SK-N-SH (cell line): ENCODE measurements at regions not wholly inside any gene's neighbourhood (a gene's known extent, or its start where the extent isn't known, plus 50 kb on each side); places are given as distances from the start of the nearest gene placed in this dataset.

ENCODE experiments used
- CTCF ChIA-PET: fragments of 300-600, 350-600 bp; formaldehyde crosslinking; extraction: SDS; loops from one replicate; lab custom pipeline; 2021; lab: Yijun Ruan, JAX
- POLR2A ChIA-PET: fragments of 350-600 bp; sonication (Branson Sonifier 250); formaldehyde crosslinking; extraction: SDS; loops from one replicate; lab custom pipeline; 2020; ENCODE audit warnings: antibody characterized with exemption, inconsistent platforms; lab: Yijun Ruan, JAX
- DNase-seq: peaks from one replicate; pipeline ENCODE4 v3.0.0; 2012
- H2AFZ ChIP-seq: fragments of 200-600 bp; sonication (generic); 2 replicates; pipeline ENCODE4 v1.8.1; 2016; ENCODE audit warnings: antibody characterized with exemption, mild to moderate bottlenecking, low read depth
- H3F3A ChIP-seq: fragments of 200-600 bp; sonication (generic); replicated peaks from 2 replicates; pipeline ENCODE3; 2016; ENCODE audit warnings: antibody characterized with exemption, mild to moderate bottlenecking; ENCODE audit not compliant: insufficient read depth
- H3K27ac ChIP-seq, 2 experiments: fragments of 200-500 bp in 1 of 2; fragments of 200-600 bp in 1 of 2; sonication (Bioruptor generic) in 1 of 2; sonication (generic), shearing (Covaris generic) in 1 of 2; 2 replicates each; pipeline versions ENCODE4 v1.5.1 to v1.6.1; 2014 to 2016; ENCODE audit warnings: low read depth in 2 of 2, inconsistent platforms in 1 of 2, low read length in 1 of 2, mild to moderate bottlenecking in 1 of 2, mixed read lengths in 1 of 2
- H3K27me3 ChIP-seq: fragments of 200-600 bp; sonication (generic), shearing (Covaris generic); 2 replicates; pipeline ENCODE4 v1.6.1; 2016; ENCODE audit warnings: mixed run types; ENCODE audit not compliant: insufficient read depth
- H3K36me3 ChIP-seq, 2 experiments: fragments of 200-500 bp in 1 of 2; fragments of 200-600 bp in 1 of 2; sonication (Bioruptor generic) in 1 of 2; sonication (generic) in 1 of 2; replicated peaks in 1 of 2; 2 replicates each; pipeline versions ENCODE3 to v1.5.1; 2014 to 2016; ENCODE audit warnings: low read length in 1 of 2, mild to moderate bottlenecking in 1 of 2; ENCODE audit not compliant: insufficient read depth in 2 of 2, control insufficient read depth in 1 of 2
- H3K4me1 ChIP-seq, 2 experiments: fragments of 200-500 bp in 1 of 2; fragments of 200-600 bp in 1 of 2; sonication (Bioruptor generic) in 1 of 2; sonication (generic), shearing (Covaris generic) in 1 of 2; 2 replicates each; pipeline versions ENCODE4 v1.5.1 to v1.6.1; 2014 to 2016; ENCODE audit warnings: low read depth in 1 of 2, low read length in 1 of 2, mixed run types in 1 of 2; ENCODE audit not compliant: insufficient read depth in 2 of 2, control insufficient read depth in 1 of 2
- H3K4me2 ChIP-seq: fragments of 200-600 bp; sonication (generic), shearing (Covaris generic); 2 replicates; pipeline ENCODE4 v1.6.1; 2017; ENCODE audit warnings: mixed run types
- H3K4me3 ChIP-seq, 2 experiments: fragments of 200-500 bp in 1 of 2; fragments of 200-600 bp in 1 of 2; sonication (Bioruptor generic) in 1 of 2; sonication (generic), shearing (Covaris generic) in 1 of 2; 2 replicates each; pipeline versions ENCODE4 v1.5.1 to v1.8.1; 2014 to 2016; ENCODE audit warnings: low read depth in 2 of 2, inconsistent platforms in 1 of 2, low read length in 1 of 2, mild to moderate bottlenecking in 1 of 2, mixed read lengths in 1 of 2, moderate library complexity in 1 of 2
- H3K79me2 ChIP-seq: fragments of 200-600 bp; sonication (generic); 2 replicates; pipeline ENCODE4 v1.8.1; 2017; ENCODE audit warnings: mild to moderate bottlenecking; ENCODE audit not compliant: insufficient read depth
- H3K9ac ChIP-seq: fragments of 200-600 bp; sonication (generic); 2 replicates; pipeline ENCODE4 v1.6.1; 2017; ENCODE audit warnings: mixed run types
- H3K9me2 ChIP-seq: fragments of 200-600 bp; sonication (generic); 2 replicates; pipeline ENCODE4 v1.6.1; 2017; ENCODE audit warnings: mixed run types
- H3K9me3 ChIP-seq: fragments of 200-600 bp; sonication (generic); 2 replicates; pipeline ENCODE4 v1.6.1; 2017; ENCODE audit warnings: mixed run types, mild to moderate bottlenecking, moderate library complexity
- H4K20me1 ChIP-seq: fragments of 200-600 bp; sonication (generic); 2 replicates; pipeline ENCODE4 v1.6.1; 2017; ENCODE audit warnings: mild to moderate bottlenecking, mixed run types; ENCODE audit not compliant: insufficient read depth
- ELF1 ChIP-seq: IDR thresholded peaks from 2 replicates; pipeline ENCODE4 v1.4.0; 2012
- GABPA ChIP-seq: IDR thresholded peaks from 2 replicates; pipeline ENCODE4 v1.4.0; 2012; ENCODE audit warnings: low read depth, mild to moderate bottlenecking
- JUND ChIP-seq: IDR thresholded peaks from 2 replicates; pipeline ENCODE4 v1.4.0; 2012
- NFIC ChIP-seq: IDR thresholded peaks from 2 replicates; pipeline ENCODE4 v1.4.0; 2012; ENCODE audit warnings: borderline replicate concordance
- NRF1 ChIP-seq: IDR thresholded peaks from 2 replicates; pipeline ENCODE4 v1.6.1; 2012; ENCODE audit warnings: low read depth, mild to moderate bottlenecking, low read length
- RCOR1 ChIP-seq: fragments of 150-350 bp; IDR thresholded peaks from 2 replicates; pipeline ENCODE4 v1.6.1; 2017; ENCODE audit warnings: antibody characterized with exemption, low read length
- RFX5 ChIP-seq: IDR thresholded peaks from 2 replicates; pipeline ENCODE4 v1.6.1; 2012; ENCODE audit warnings: mild to moderate bottlenecking, improper control_type of control experiment, low read length
- SMC3 ChIP-seq: IDR thresholded peaks from 2 replicates; pipeline ENCODE4 v1.6.1; 2012; ENCODE audit warnings: low read depth, low read length, improper control_type of control experiment
- TCF12 ChIP-seq: IDR thresholded peaks from 2 replicates; pipeline ENCODE4 v1.4.0; 2012
- TEAD4 ChIP-seq: IDR thresholded peaks from 2 replicates; pipeline ENCODE4 v1.4.0; 2012; ENCODE audit warnings: mild to moderate bottlenecking, borderline replicate concordance; ENCODE audit not compliant: insufficient read depth
- USF1 ChIP-seq: IDR thresholded peaks from 2 replicates; pipeline ENCODE4 v1.4.0; 2012; ENCODE audit warnings: low read depth, borderline replicate concordance
- WGBS: methylation state at CpG from one replicate; pipeline ENCODE4 v1.1.6; 2017; ENCODE audit warnings: low lambda C conversion rate; 5-methylcytosine and 5-hydroxymethylcytosine counted together
- TF ChIP-seq, protein P1 (sequence below): fragments of 200-600 bp; sonication (generic); IDR thresholded peaks from 2 replicates; pipeline ENCODE4 v1.6.1; 2017; ENCODE audit warnings: antibody characterized with exemption, mild to moderate bottlenecking, moderate library complexity

DNA sequence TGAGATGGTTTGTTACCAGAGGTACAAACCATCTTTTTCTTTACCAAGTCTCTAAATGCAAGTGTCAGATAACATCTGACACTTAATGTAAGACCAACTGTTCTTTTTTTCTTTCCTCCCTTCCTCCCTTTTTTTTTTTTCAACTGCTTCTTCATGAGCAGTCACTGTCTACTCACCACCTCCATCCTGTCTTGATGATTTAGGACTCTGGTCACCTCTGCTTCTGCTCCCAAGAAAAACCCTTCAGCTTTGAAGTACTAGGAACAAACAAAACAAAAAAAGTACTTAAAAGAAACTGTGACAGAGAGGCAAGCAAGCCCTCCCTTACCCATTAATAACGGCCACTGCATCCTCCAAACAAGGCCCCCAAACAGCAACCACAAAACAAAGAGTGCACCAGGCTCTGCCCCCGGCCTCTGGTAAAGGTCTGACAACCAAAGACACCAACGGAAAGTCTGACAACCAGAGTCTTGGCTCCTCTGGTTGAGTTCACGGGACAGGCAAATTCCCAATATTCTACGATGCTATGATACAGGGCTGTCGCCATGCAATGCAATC is 141.0 kb downstream of the ARL4C start:
- WGBS: 82% methylated on average over 5 of the region's 6 CpGs

GRCh38 chr2:234355021-234355720 is 141.7 kb downstream of the ARL4C start:
- Histone ChIP-seq H3K4me2 (no peak overlapping the region), H3K27ac (no peak overlapping the region; a peak in 1 of 4 replicates), H3K27me3 (no peaks in the 10 kb centered on the region), H4K20me1 (no peaks in the 10 kb centered on the region), H2AFZ (no peak overlapping the region), H3F3A (no peaks in the 10 kb centered on the region), H3K9me2 (no peaks in the 10 kb centered on the region), H3K4me1 (peaks cover 0 to 9% of the 10 kb centered on the region in 2 experiments; a peak in 1 of 4 replicates), H3K9me3 (no peaks in the 10 kb centered on the region), H3K79me2 (no peaks in the 10 kb centered on the region), H3K4me3 (no peak overlapping the region), H3K9ac (no peak overlapping the region), H3K36me3 (no peaks in the 10 kb centered on the region)
- CTCF ChIA-PET: interaction anchor here (1.3 kb wide), 1 partner anchor 8 kb away, joined by 3 read pairs; no protein-coding TSS in a partner anchor
- POLR2A ChIA-PET: no interaction called here
- DNase-seq: no peak
- no peak for TF ChIP-seq TEAD4
- TF ChIP-seq RFX5: no peak
- TF ChIP-seq ELF1: no peak
- TF ChIP-seq NRF1: no peak
- TF ChIP-seq RCOR1: no peak
- TF ChIP-seq, protein P1, sequence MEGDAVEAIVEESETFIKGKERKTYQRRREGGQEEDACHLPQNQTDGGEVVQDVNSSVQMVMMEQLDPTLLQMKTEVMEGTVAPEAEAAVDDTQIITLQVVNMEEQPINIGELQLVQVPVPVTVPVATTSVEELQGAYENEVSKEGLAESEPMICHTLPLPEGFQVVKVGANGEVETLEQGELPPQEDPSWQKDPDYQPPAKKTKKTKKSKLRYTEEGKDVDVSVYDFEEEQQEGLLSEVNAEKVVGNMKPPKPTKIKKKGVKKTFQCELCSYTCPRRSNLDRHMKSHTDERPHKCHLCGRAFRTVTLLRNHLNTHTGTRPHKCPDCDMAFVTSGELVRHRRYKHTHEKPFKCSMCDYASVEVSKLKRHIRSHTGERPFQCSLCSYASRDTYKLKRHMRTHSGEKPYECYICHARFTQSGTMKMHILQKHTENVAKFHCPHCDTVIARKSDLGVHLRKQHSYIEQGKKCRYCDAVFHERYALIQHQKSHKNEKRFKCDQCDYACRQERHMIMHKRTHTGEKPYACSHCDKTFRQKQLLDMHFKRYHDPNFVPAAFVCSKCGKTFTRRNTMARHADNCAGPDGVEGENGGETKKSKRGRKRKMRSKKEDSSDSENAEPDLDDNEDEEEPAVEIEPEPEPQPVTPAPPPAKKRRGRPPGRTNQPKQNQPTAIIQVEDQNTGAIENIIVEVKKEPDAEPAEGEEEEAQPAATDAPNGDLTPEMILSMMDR: no peak
- 70% methylated on average over 8 of the region's 12 CpGs for WGBS

More for the DNA sequence above, 141.0 kb downstream of the ARL4C start:
- DNase-seq: no peak
- ChIA-PET CTCF (interaction anchor here (0.6 to 1.3 kb wide), 2 partner anchors 67 to 424 kb away, joined by 3 read pairs; no protein-coding TSS in a partner anchor), POLR2A (no interaction called here)
- TF ChIP-seq NFIC (no peak), USF1 (no peak), JUND (no peak), RCOR1 (no peak), SMC3 (no peak), RFX5 (no peak), TCF12 (no peak), GABPA (no peak)
- TF ChIP-seq, protein P1: no peak
- Histone ChIP-seq H3K9me3 (no peaks in the 10 kb centered on the region), H3K4me1 (peaks cover 0 to 9% of the 10 kb centered on the region in 2 experiments; a peak in 1 of 4 replicates), H3K27me3 (no peaks in the 10 kb centered on the region), H3K9ac (no peak overlapping the region), H2AFZ (no peak overlapping the region), H3K79me2 (no peaks in the 10 kb centered on the region), H3K4me2 (no peak overlapping the region), H3K36me3 (no peaks in the 10 kb centered on the region), H3K4me3 (no peak overlapping the region), H3K27ac (no peak overlapping the region), H3K9me2 (no peaks in the 10 kb centered on the region), H3F3A (no peaks in the 10 kb centered on the region), H4K20me1 (no peaks in the 10 kb centered on the region)
